ENCODE measurements at regions not wholly inside any gene's neighbourhood (a gene's known extent, or its start where the extent isn't known, plus 50 kb on each side); places are given as distances from the start of the nearest gene placed in this dataset.

DNA sequence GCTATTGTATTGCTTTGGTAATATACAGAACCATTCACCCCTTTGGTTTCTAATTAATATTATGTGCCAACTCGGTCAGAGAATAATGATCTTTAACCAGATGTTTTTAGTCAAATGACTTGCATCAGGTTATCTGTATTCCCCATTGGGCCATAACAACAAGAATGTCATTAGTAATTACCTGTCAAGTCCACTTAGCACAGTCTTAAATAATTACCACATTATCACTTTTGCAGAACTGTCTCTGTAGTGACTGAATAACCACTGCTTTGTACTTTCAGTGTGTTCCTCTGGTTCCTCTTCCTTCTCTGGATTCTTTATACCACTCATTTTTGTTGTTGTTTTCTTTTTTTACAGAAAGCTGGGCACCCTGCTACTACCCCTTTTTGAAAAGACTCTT, 257.7 kb upstream of the SPOCK3 start:
- no peak for DNase-seq (ENCODE audit: low read depth)

DNA sequence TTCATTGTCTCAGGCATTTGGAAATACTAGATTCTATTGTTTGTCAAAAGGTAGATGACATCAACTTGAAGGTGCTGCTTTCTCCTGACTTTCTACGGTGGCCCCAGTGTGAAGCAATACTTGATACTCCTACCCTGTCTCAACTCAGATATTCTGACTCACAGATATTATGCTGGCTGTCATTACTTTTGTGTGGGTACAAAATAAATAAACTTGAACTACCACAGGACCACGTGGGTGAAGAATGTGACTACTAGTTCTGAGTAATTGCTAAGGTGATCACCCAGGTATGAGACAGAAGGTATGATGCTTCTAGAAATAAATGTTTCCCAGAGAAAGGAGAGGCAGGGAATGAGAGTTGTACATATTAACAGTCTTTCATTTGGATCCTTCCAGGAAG, 275.3 kb upstream of the SPOCK3 start:
- DNase-seq (ENCODE audit: low read depth), result no peak

DNA sequence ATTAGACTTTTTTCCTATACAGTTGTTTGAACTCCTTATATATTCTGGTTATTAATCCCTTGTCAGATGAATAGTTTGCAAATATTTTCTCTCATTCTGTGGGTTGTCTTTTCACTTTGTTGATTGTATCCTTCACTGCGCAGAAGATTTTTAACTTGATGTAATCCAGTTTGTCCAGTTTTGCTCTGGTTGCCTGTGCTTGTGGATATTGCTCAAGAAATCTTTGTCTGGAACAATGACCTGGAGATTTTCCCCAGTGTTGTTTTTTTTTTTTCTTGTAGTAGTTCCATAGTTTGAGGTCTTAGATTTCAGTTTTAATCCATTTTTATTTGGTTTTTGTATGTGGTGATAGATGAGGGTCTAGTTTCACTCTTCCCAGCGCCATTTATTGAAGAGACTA, 289.8 kb upstream of the SPOCK3 start:
- no peak for DNase-seq (ENCODE audit: low read depth)

DNA sequence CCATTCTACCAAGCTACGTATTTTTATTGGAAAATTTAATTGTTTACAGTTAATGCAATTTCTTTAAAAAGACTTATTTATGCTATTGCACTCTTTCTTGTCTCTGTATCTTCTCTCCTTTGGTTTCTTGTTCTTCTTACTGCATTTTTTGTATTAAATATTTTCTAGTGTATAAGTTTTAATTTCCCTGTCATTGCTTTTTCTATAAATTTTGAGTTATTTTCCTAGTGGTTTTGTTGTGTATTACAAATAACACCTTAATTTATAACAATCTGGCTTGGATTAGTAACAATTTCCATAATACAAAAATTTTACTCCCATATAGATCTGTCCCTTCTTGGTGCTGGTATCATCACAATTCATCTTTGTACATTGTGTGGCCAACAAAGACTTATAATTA, 303.5 kb upstream of the SPOCK3 start:
- no peak for DNase-seq (ENCODE audit: low read depth)

DNA sequence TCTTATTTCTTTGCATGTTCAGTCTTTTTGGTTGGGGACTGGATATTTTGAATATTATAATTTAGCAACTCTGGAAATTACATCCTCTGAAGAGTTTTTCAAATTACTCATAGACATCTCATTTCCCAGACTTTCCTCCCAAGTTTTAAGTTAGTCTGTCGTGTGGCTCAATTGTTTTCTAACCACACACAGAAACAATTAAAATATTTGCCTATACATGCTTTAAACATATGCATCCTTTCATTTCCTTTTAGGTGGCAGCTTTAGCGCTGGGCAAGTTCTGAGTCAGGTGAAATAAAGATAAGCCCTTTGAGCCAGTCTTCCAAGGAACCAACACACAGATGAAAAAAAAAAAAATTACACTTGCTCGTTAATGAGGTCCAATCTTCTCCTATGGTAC, 307.0 kb upstream of the SPOCK3 start:
- no peak for DNase-seq (ENCODE audit: low read depth)

DNA sequence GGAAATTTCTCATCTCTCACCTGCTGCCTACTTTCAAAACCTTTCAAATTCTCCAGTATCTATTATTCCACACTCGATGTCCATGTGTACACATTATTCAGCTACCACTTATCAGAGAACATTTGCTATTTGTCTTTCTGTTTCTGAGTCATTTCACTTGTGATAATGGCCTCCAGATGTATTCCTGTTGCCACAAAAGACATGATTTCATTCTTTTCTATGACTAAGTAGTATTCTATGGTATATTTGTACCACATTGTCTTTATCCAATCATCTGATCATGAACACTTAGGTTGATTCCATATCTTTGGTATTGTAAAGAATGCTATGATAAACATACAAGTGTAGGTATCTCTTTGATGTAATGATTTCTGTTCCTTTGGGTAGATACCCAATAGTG, 310.1 kb upstream of the SPOCK3 start:
- no peak for DNase-seq (ENCODE audit: low read depth)

DNA sequence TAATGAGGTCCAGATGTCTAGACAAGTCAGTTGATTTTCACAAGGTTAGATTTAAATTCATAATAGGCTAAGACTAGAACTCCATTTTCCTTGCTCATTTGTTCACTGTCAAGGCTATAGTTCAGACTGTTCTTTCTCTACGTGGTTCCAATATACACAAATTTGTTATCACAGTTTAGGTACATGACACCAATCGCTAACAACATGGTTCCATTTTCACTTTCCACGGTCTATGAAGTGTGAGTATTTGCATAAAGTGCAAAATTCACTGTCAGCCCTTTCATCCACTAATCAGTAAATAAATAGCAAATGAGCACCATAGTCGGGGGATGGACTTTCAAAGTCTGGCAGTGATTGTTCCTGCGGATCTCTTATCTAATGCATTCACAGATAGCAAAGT, 315.7 kb upstream of the SPOCK3 start:
- DNase-seq (ENCODE audit: low read depth), result no peak

DNA sequence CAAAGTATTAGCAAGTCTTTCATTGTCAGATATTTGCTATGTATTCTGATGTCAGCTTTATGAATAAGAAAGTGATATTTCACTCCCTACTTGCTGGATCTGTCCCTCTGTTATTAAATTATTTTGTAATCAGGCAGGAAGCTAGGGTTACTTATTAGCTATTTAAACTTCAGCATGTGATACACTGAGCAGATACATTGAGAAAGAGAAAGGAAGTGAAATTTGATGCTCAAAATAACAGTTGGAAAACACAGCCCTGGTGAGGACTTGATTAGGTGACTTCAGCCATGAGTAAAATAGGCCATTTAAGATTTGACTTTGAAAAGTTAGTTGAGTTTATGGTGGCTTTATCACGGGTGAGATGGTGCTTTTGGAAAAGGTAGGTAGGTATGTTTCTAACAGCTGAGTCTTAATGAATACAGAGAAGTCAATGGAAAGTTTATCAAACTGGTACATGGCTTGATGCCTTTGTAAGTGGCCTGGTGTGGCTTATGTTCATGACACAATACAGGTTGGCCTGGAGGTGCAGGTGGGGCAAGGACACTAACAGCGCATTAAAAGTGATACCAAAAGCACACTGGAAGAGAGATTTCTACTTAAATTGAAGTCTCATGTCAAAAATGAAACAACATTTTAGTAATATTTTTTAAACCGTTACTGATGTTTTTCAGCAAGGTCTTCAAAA, 321.2 kb upstream of the SPOCK3 start:
- no peak for DNase-seq (ENCODE audit: low read depth)

DNA sequence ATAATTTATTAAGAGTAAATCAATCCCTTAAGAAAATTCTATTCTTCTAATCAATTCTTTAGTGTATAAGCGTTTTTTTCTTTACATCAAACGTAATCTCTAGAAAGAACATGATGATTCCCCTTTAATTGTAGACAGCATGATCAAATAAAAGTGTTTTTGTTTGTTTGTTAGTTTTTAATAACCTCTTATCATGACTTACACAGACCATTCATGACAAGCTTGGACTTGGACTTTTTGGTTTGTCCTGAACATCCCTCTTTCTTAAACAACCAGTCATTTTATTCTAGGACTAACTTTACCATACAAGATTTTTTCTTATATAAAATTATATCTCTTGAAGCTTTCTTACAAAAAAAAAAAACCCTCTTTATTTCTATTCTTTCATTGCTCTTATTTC, 344.6 kb upstream of the SPOCK3 start:
- DNase-seq (ENCODE audit: low read depth), result no peak

DNA sequence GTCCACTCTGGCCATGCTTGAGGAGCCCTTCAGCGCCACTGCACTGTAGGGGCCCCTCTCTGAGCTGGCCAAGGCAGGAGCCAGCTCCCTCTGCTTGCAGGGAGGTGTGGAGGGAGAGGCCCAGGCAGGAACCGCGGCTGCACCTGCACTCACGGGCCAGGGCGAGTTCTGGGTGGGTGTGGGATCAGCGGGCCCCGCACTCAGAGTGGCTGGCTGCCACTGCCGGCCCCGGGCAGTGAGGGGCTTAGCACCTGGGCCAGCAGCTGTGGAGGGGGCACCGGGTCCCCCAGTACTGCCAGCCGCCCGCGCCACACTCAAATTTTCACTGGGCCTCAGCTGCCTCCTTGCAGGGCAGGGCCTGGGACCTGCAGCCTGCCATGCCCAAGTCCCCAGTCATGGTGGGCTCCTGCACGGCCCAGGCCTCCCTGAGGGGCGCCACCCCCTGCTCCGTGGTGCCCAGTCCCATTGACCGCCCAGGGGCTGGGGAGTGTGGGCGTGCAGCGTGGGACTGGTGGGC, 347.2 kb upstream of the SPOCK3 start:
- DNase-seq (ENCODE audit: low read depth), result no peak

DNA sequence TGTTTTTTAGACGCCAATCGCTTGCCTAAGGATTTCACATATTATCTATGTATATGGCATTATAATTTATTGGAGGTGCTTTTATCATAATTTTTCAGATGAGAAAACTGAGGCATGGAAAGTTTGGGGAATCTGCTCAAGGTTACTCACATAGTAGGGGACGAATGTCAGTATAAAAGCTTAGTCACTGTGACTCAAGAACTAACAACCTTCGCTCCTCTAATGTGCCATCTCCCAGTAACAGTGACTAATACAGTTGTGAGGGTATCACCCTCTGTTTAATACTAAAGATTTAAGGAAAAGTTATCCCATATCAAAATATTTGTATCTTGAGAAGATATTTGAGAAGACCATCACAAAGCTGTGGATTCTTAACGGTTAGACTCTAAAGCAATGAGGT, 353.1 kb upstream of the SPOCK3 start:
- DNase-seq (ENCODE audit: low read depth), result no peak

DNA sequence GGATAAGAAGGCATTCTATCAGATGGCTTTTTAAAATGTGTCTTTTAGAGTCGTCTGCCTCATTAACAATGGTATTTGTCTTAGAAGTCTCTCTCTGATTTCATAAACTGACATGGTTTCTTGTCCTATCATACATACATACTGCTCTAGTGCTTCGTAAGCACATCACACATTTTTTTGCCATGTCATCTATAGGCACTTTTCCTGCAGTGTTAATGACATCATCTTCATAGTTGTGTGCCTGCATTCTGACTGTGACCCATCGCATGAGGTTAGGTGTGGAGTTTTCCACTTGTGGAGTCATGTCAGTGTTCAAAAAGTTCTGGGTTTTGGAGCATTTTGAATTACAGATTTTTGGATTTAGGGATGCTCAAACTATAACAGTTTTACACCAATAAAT, 361.6 kb upstream of the SPOCK3 start:
- no peak for DNase-seq (ENCODE audit: low read depth)

DNA sequence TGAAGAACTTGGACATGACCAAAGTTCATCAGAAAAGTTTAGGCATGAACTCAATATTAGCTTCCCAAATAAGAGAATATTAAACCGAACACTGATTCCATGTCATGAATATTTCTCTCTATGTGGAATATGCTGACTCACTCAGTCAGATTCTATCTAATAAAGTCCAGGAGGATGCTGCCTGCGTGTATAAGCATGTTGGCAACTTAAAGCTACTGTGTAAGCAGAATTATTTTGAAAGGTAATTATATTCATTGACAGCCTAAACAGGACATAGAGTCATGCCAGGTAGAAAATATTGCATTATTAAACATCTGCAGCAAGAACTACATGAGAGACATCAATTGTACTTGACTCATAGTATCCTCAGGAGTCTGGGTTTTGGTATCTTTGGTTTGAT, 367.9 kb upstream of the SPOCK3 start:
- no peak for DNase-seq (ENCODE audit: low read depth)

DNA sequence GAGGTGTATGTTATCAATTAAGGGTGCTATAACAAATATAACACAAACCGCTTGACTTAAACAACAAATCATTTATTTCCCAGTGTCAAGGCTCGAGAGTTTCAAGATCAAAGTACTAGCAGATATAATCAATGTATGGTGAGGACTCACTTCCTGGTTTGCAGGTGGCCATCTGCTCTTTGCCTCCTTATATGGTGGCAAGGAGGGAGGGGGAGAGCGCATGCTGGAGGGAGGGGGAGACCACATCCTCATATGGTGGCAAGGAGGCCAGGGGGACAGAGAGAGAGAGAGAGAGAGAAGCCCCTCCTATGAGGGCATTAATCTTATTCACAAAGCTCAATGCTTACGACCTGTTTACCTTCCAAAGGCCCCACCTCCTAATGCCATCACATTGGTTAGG, 372.3 kb upstream of the SPOCK3 start:
- no peak for DNase-seq (ENCODE audit: low read depth)

DNA sequence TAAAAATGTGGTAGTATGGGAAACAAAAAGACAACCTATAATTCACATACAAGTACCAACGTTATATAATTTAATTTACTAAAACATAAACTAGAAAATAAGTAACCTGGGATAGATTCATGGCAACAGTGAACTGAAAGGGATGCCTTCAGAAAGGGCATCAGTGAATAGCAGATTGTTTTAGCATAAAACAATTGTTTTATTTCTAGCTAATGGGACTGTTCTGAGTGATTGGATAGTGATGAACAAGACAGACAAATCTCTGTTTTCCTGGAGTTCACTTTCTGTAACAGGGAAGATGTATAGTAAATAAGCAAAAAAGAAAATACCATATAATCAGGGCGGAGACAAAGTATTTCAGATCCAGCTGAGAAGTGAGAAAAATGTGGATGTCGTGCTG, 379.1 kb upstream of the SPOCK3 start:
- no peak for DNase-seq (ENCODE audit: low read depth)

DNA sequence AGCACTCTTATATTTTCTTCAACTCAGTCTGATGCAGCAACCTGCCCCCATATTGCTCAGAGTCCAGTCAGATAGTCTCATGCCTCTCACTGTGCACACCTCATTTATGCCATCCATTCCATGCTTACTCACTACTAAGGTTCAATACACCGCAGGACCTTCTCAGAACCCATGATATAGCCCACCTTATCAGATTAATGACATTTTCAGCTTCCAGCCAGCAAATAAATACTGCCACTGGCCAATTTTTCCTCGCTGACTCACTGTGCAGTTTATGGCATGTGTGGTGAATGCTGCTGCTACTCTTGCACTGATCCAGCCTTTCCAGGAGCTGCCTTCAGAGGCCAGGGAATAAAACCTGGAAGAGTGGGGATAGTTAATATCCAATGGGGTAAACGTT, 380.6 kb upstream of the SPOCK3 start:
- DNase-seq (ENCODE audit: low read depth), result no peak

DNA sequence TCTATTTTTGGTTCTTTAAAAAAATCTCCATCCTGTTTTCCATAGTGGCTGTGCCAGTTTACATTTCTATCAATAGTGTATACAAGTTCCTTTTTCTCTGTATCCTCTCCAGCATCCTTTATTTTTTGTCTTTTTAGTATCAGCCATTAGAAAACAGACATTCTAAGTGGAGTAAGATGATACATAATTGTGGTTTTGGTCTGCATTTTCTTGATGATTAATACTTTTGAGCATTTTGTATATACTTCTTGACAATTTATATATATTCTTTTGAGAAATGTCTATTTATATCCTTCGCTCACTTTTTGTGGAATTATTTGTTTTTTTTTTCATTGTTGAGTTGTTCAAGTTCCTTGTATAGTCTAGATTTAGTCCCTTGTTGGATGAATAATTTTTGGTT, 382.2 kb upstream of the SPOCK3 start:
- DNase-seq (ENCODE audit: low read depth), result no peak

DNA sequence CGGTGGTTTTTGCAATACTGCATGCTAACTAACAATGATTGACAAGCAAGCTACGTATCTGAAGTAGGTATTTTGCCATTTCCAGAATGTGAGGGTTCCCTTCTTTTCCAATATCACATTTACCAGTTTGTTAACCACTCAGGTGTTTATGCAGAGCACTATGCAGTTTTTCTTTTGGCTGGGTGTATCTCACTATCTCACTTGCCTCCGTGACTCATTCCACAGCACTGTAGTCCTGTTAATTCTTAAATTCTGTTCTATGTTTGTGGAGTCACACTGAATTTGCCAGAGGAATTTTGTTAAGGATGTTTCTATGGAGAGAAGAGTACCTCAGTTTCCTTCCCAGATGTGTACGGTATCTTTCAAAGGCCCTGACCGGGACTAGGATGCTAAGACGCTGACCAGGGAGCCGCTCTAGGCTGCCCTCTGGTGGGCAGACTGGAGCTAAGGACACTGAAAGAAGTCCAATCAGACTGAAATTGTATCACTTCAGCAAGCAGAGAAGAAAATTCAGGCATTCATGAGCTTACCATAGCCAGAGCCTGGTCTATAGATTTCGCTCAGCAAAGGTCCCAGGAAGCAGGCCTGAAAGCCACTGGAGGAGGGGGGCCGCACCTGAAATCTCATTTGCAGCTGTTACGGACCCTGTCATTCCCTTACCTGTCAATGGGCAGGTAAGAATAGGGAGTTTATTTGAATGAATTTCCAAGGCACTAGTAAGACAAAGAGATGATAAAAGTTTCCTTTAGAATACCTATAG, 388.4 kb upstream of the SPOCK3 start:
- peak; percentile 2 for DNase-seq (ENCODE audit: low read depth)

DNA sequence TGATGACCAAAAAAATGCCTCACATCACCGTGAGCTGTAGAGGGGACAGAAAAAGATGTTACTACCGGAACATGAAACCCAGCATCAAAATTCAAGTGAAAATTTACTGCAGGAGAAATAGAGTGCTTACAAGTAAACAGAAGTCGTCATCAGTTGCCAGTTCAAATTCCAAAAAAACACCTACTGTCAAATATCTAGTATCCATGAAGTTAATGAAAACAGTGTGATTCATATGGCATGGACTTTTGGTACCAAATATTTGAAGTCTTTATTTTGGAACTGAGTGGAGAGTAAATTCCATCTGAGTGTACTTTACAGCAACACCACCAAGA, 388.9 kb upstream of the SPOCK3 start:
- DNase-seq (ENCODE audit: low read depth), result no peak

DNA sequence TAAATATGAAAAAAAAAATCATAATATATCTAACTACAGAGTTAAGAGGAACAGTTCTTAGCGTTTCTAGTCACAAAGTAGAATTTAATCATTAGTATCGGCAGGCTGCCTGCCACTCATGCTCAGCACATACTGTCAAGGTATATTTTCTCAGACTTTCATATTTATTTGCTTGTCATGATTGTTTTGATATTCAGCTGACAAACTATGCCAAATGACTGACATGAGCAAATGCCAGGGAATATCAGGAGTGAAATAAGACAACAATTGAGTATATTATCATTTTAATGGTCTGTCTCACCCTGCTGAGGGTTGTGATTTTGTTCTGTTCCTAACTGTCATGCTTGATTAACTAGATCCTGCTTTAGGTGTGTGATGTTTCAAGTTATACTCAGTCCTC, 395.0 kb upstream of the SPOCK3 start:
- DNase-seq (ENCODE audit: low read depth), result no peak

DNA sequence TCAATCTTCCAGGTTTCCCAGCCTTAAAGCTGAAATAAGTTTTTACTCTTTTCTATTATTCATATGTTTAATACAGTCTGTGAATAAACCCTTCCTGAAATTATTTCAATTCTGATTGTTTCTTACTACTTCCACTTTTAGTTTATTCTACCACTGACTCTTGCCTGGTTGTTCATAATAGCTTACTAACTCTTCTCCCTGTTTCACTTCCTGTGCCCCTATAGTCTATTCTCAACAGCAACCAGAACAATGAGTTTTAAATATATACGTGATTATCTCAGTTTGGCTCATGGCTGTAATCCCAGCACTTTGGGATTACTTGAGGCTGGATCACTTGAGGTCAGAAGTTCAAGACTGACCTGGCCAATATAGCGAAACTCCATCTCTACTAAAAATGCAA, 408.0 kb upstream of the SPOCK3 start:
- DNase-seq (ENCODE audit: low read depth), result no peak

DNA sequence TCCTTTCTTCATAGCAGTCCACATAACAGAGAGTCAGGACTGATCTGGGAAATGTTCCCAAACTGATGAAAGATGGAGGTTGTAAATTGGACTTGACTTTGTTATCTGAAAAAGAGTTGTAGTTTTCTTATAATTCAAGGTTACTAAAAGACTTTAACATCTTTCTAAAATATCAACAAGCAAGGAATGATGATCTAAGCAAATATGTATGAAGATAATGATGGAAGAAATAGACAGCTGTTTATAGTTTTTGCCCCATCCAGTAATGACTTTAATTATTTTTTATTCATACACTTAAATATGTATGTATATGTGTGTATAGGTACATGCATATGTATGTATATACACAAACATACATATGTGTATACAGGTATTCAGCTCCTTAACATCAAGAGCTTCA, 411.1 kb upstream of the SPOCK3 start:
- no peak for DNase-seq (ENCODE audit: low read depth)

DNA sequence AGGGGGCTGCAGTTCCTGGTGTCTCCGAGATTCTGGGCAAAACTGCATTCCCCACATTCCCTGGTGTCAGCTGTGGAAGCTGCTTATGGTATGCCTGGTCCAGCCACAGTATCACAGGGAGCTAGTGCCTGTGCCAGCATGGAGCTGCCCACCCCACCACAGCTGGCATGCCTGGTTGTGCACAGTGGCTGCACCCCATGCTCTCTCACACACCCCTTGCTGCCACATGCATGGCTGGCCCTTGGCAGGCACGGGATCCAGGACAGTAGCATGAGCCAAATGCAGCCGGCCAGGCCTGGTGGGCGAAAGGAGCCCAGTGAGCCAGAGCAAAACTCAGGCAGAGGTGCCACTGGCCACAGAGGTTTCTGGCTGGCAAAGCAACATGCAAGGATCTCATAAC, 418.0 kb upstream of the SPOCK3 start:
- DNase-seq (ENCODE audit: low read depth), result no peak

DNA sequence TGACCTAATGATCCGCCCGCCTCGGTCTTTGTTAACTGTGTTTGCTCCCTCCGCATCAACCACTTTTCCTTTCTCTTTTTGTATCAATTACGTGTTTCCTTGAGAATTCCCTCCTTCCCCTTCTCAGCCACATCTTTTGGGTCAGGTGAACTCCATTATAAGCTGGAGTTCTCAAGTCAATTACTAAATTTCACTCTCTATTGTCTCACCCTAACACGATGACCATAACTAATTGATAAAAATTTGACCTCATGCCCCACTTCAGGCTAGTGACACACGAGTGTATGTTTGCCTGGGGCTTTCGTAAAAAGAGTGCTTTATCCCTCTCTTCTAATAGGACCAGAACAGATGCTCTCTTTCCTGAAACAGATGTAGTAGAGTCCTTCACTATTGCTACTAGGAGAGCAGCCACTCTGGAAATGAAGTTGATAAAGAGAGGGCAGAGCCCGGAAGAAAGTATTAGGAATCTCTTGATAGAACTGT, 403.6 kb upstream of the ANXA10 start:
- no peak for DNase-seq (ENCODE audit: low read depth)
